AG04450 (cell line): ENCODE measurements at regions not wholly inside any gene's neighbourhood (a gene's known extent, or its start where the extent isn't known, plus 50 kb on each side); places are given as distances from the start of the nearest gene placed in this dataset.
A peak's percentile ranks its signal among the peaks of the same experiment; 100 is the strongest.

Source experiments
- CTCF ChIA-PET: fragments of 300-600, 350-600 bp; formaldehyde crosslinking; extraction: SDS; loops from one replicate; lab custom pipeline; 2022; ENCODE audit warnings: antibody characterized with exemption, inconsistent platforms; lab: Charles Lee
- POLR2A ChIA-PET: fragments of 350-600 bp; formaldehyde crosslinking; extraction: SDS; loops from one replicate; lab custom pipeline; 2021; ENCODE audit warnings: antibody characterized with exemption, inconsistent platforms; lab: Yijun Ruan, JAX
- DNase-seq: peaks from one replicate; pipeline ENCODE4 v3.0.0-alpha.2; 2011; ENCODE audit warnings: low read depth, low spot score
- H3K27ac ChIP-seq: one replicate; pipeline ENCODE4 v1.5.1; 2012; ENCODE audit warnings: low read depth, low read length, control low read depth
- H3K27me3 ChIP-seq: one replicate; pipeline ENCODE4 v1.6.0; 2012; ENCODE audit warnings: low read length; ENCODE audit not compliant: control insufficient read depth, insufficient read depth
- H3K4me3 ChIP-seq: 2 replicates; pipeline ENCODE4 v1.5.1; 2011; ENCODE audit warnings: mild to moderate bottlenecking, low read depth, low read length, control low read depth
- H3K9me3 ChIP-seq: 2 replicates; pipeline ENCODE4 v1.5.1; 2012; ENCODE audit warnings: low read length; ENCODE audit not compliant: control insufficient read depth, insufficient read depth
- CTCF ChIP-seq: IDR thresholded peaks from 2 replicates; pipeline ENCODE4 v1.5.1; 2011; ENCODE audit warnings: low read depth, low read length, control low read depth, inconsistent platforms

GRCh38 chr3:150243466-150243865 is 164.6 kb upstream of the TSC22D2 start:
- CTCF ChIA-PET, result no interaction called here
- Histone ChIP-seq H3K27ac (no peak overlapping the region), H3K9me3 (no peaks in the 10 kb centered on the region), H3K4me3 (no peak overlapping the region), H3K27me3 (no peaks in the 10 kb centered on the region)
- no peak for DNase-seq
- POLR2A ChIA-PET, result no interaction called here
- no peak for TF ChIP-seq CTCF

GRCh38 chr3:150242220-150242936 is 165.7 kb upstream of the TSC22D2 start:
- no peaks in the 10 kb centered on the region for H3K9me3 ChIP-seq
- peak overlapping the region; percentile 40 for H3K27ac ChIP-seq
- ChIA-PET POLR2A (interaction anchor here (0.7 to 1.6 kb wide), 3 partner anchors 13 to 227 kb away, joined by 3 to 8 read pairs (median 4); no protein-coding TSS in a partner anchor), CTCF (interaction anchor here (1.5 kb wide), 1 partner anchor 14 kb away, joined by 8 read pairs; no protein-coding TSS in a partner anchor)
- H3K4me3 ChIP-seq, result no peak overlapping the region
- DNase-seq, result peak; percentile 59
- TF ChIP-seq CTCF, result no peak
- no peaks in the 10 kb centered on the region for H3K27me3 ChIP-seq

DNA sequence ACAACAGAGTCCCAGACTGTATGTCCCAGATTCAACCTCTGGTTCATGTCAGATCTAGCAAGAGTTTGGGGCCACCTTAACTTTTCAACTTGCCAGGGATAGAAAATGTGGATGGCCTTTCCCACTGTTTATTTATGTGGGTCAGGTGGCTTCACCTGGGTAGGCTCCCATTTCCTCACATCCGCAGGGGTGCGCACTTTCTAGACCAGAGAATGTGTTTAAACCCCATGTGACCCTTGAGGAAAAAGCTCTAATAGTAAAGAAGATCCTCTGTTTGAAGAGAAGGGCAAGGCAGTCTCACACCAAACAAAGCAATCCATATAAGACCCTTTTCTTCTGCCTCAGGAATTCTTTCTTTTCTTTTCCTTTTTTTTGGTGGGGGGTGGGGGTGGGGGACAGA is 167.2 kb upstream of the TSC22D2 start:
- CTCF ChIA-PET, result interaction anchor here (1.3 to 1.5 kb wide), 2 partner anchors 13 to 255 kb away, joined by 4 to 8 read pairs; no protein-coding TSS in a partner anchor
- no peak overlapping the region for H3K4me3 ChIP-seq
- H3K27me3 ChIP-seq, result no peaks in the 10 kb centered on the region
- no peak for TF ChIP-seq CTCF
- no peak for DNase-seq
- no peak overlapping the region for H3K27ac ChIP-seq
- H3K9me3 ChIP-seq, result no peaks in the 10 kb centered on the region
- POLR2A ChIA-PET, result no interaction called here

DNA sequence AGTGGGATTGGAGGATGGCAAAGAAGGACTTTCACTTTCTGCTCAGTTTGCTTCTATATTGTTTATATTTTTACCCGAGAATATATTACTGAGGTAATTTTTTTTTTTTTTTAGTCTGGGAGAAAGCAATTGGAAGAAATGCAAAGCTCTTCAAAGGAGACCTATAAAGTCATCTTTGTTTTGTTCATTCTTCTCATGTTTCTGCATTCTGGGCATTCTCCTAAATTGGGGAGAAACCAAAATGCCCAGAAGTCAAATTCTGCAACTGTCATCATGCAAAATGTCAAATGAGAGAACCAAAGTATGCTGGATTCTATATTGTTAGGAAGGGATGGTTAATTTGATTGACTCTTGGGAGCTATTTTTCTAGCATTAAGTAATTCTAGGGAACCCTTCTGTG is 168.3 kb upstream of the TSC22D2 start:
- no peaks in the 10 kb centered on the region for H3K9me3 ChIP-seq
- no peak overlapping the region for H3K4me3 ChIP-seq
- ChIA-PET POLR2A (interaction anchor here (1.3 kb wide), 1 partner anchor 9 kb away, joined by 4 read pairs; no protein-coding TSS in a partner anchor), CTCF (interaction anchor here (0.8 to 2.2 kb wide), 5 partner anchors 9 to 273 kb away, joined by 4 to 7 read pairs (median 5); no protein-coding TSS in a partner anchor)
- DNase-seq, result no peak
- TF ChIP-seq CTCF, result no peak
- H3K27ac ChIP-seq, result no peak overlapping the region
- no peaks in the 10 kb centered on the region for H3K27me3 ChIP-seq

DNA sequence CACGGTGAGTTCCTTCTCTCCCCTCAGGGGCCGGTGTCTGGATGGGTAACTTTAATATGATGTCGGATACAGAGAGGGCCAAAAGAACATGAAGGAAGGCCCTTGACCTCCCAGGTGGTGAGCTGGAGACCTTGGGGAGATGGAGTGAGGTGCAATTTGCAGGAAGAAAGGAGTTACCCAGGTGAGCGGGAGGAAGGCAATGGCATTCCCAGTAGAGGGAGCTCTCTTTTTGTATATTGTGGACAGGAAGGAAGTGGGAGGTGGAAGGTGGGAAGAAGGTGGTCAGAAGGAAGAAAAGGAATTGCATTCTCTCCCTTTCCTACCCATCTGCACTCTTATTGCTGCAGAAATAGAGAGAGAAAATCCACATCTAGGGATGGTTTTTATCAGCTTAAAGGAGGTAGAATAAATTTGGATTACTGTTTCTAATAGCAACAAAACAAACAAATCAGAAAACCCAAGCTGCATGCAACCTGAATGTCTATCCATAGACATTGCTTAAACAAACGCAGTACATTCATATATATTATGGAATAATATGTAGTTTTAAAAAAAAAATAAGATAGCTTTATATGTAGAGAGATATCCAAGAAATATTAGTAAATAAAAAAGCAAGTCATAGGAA is 169.0 kb upstream of the TSC22D2 start:
- no peak overlapping the region for H3K4me3 ChIP-seq
- CTCF ChIA-PET, result interaction anchor here (0.8 to 2.2 kb wide), 5 partner anchors 9 to 272 kb away, joined by 4 to 7 read pairs (median 5); no protein-coding TSS in a partner anchor
- no peaks in the 10 kb centered on the region for H3K9me3 ChIP-seq
- TF ChIP-seq CTCF, result peak; percentile 27
- POLR2A ChIA-PET, result interaction anchor here (1.3 kb wide), 1 partner anchor 9 kb away, joined by 4 read pairs; no protein-coding TSS in a partner anchor
- no peak for DNase-seq
- no peaks in the 10 kb centered on the region for H3K27me3 ChIP-seq
- no peak overlapping the region for H3K27ac ChIP-seq
